ENCODE measurements at regions not wholly inside any gene's neighbourhood (a gene's known extent, or its start where the extent isn't known, plus 50 kb on each side); places are given as distances from the start of the nearest gene placed in this dataset.
"Not testable (repeated sequence)": the region's sequence is repeated elsewhere in the genome, so short reads cannot be mapped to it uniquely, and the experiment has no call there.

DNA sequence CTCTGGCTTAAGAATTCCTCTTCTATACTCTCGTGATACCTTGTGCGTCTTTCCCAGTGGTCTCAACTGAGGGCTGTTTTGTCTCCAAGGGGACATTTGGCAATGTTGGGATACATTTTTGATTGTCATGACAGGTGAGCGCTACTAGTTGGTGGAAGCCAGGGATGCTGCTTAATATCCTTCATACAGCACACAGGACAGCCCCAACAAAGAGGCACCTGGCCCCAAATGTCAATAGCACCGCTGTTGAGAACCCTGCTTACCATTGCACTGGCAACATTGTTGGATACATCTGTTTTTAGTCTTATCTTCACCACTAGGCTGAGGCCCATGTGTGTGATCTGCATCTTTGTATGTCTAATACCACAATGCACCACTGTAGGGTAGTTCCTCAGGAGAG is 114.1 kb downstream of the C9orf152 start:
- no peak for DNase-seq (ENCODE audit: low read depth)
- TF ChIP-seq, protein P1, sequence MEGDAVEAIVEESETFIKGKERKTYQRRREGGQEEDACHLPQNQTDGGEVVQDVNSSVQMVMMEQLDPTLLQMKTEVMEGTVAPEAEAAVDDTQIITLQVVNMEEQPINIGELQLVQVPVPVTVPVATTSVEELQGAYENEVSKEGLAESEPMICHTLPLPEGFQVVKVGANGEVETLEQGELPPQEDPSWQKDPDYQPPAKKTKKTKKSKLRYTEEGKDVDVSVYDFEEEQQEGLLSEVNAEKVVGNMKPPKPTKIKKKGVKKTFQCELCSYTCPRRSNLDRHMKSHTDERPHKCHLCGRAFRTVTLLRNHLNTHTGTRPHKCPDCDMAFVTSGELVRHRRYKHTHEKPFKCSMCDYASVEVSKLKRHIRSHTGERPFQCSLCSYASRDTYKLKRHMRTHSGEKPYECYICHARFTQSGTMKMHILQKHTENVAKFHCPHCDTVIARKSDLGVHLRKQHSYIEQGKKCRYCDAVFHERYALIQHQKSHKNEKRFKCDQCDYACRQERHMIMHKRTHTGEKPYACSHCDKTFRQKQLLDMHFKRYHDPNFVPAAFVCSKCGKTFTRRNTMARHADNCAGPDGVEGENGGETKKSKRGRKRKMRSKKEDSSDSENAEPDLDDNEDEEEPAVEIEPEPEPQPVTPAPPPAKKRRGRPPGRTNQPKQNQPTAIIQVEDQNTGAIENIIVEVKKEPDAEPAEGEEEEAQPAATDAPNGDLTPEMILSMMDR (IDR thresholded peaks at IDR 0.05; ENCODE audit: low read depth, low read length, missing control alignments): no peak
- H3K4me3 ChIP-seq (ENCODE audit: low read depth, low read length): no peak overlapping the region
- in situ Hi-C loops (cut with HindIII; ENCODE audit: low sequenced_read_pairs): no loop called here

DNA sequence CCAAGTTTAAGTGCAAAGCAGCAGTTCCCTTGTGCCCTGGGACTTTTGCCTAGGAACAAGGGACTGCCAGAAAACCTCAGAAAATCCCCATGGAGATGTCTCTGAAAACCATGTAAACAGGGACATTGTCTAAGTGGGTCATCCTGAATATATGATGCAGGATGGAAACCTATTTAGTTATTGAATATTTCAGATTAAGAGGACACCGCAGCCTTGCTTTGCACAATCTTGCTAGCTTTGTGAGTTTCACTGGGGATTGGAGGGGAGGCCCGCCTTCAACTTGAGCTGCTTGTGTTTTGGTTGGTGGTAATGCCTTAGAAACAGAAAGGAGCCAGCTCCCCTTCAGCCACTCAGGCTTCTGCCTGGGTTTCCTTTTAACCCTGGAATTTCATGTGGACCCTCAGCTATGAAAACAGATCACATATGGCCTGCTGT is 112.8 kb downstream of the C9orf152 start:
- no peak overlapping the region for H3K4me3 ChIP-seq (ENCODE audit: low read depth, low read length)
- no peak for DNase-seq (ENCODE audit: low read depth)
- TF ChIP-seq, protein P1 (IDR thresholded peaks at IDR 0.05; ENCODE audit: low read depth, low read length, missing control alignments): no peak
- in situ Hi-C loops (cut with HindIII; ENCODE audit: low sequenced_read_pairs): no loop called here

DNA sequence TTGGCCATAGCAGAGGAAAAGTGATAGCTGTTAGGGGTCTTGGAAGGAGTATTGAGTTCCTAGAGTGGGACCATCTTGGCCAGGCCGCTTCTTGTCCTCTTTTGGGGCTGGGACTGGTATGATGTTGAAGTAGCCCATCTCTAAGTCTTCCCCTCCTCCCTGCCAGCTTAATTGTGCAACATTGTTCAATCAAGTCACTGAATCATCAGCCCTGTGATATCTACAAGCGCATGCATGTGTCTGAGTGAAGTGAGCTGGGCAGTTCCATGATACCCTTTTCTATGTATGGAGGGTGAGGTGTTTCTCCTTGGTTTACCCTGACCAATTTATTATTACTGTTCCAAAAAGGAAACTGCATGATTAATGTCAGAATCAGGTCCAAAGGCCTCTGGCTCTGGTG is 112.2 kb downstream of the C9orf152 start:
- in situ Hi-C loops (cut with HindIII; ENCODE audit: low sequenced_read_pairs): no loop called here
- DNase-seq (ENCODE audit: low read depth): no peak
- no peak overlapping the region for H3K4me3 ChIP-seq (ENCODE audit: low read depth, low read length)
- TF ChIP-seq, protein P1 (IDR thresholded peaks at IDR 0.05; ENCODE audit: low read depth, low read length, missing control alignments): no peak

DNA sequence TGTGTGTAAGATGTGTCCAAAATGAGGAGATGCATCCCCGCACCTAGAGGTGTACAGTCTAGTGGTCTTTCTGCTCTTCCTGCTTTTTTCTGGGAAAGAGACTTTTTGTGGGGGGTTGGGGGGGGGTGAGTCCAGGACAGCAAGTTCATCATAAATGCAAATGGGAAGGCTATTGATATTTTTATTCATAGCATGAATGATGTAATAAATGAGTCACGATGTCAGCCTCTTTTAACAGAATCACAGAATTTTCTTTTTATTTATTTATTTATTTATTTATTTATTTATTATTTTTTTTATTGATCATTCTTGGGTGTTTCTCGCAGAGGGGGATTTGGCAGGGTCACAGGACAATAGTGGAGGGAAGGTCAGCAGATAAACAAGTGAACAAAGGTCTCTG is 111.3 kb downstream of the C9orf152 start:
- in situ Hi-C loops (cut with HindIII; ENCODE audit: low sequenced_read_pairs); H3K4me3 ChIP-seq (ENCODE audit: low read depth, low read length); DNase-seq (ENCODE audit: low read depth): not testable (repeated sequence)

DNA sequence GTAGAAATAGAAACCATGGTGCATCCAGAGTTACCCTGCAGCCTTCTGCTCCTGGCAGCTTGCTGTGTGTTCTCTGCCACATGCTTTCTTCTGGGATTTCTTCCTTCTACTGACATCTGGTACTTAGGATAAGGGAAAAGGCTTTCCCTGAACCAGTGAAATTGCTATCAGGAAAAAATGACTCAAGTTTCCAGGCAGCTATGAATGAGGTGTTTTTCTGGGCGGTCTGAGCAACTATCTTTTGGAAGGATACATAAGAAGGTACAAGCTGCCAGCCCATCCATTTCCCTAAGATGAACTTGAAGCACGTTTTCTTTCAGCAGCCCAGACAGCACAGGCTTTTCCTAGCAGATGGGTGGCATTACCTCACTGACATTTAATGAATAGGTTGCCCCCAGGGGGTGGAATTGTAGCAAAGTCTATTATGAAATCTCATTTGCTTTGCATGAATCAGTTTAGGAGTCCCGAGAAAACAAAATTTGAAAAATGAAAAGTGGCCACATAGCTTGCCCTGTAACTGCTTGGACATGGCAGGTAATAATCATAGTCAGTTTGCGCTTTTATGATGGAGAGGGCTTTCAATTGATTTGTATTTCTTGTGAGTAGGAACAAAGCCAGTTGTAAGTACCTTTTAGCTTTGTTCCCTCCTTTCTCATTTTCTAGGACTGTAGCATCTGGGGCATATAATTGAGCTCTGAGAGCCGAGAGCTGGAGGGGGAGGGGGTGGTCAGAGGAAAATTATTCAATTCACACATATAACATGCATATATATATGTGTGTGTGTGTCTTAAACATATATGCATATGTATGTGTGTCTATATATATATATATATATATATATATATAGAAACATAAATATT is 108.5 kb downstream of the C9orf152 start:
- TF ChIP-seq, protein P1 (IDR thresholded peaks at IDR 0.05; ENCODE audit: low read depth, low read length, missing control alignments): no peak
- no peak overlapping the region for H3K4me3 ChIP-seq (ENCODE audit: low read depth, low read length)
- in situ Hi-C loops (cut with HindIII; ENCODE audit: low sequenced_read_pairs): no loop called here
- peak; percentile 67 for DNase-seq (ENCODE audit: low read depth)

DNA sequence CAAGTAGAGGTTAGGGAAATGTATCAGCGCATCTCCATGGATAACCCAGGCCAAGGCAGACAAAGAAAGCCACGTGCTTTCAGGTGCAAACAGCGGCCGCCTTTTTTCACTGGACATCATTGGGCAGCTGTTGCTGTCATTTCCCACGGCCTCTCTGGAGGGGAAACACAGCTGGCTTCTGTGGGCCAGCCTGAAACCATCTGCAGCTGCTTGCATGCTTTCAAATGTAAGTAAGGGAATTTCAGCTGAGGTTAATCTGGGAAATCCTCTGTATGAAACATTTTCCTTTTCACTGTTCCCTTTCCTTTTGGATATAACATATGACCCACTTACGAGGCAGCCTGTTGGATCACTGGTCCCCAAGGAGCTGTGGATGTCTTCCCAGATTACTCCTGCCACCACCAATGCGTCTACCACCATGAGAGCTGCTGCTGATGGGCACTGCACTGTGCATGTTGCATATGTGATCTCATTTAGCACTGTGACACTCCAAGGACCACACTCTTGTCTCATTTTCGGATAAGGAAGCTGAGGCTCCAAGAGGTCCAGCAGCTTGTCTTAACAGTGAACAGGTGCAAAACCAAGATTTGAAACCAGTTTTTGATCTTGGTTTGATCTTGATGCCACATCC is 106.3 kb downstream of the C9orf152 start:
- in situ Hi-C loops (cut with HindIII; ENCODE audit: low sequenced_read_pairs): no loop called here
- TF ChIP-seq, protein P1 (IDR thresholded peaks at IDR 0.05; ENCODE audit: low read depth, low read length, missing control alignments): no peak
- DNase-seq (ENCODE audit: low read depth): no peak
- H3K4me3 ChIP-seq (ENCODE audit: low read depth, low read length): no peak overlapping the region

DNA sequence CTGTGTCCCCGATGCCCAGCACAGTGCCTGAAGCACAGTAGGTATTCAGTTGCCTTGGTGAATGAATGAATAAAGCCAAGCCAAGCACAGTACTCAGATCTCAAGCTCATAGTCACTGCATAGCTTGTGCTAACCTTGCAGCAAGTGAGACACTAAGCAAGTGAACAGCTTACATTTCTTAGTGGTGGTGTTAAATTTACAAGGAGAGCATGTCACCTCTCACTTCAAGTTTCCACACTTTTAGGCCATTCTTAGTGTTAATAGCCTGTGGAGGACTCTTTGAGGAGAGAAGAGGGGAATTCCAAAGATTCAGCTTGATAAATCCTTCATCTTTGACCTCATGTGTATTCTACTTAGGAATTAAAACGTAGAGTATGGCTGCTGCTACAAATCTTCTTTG is 104.7 kb downstream of the C9orf152 start:
- in situ Hi-C loops (cut with HindIII; ENCODE audit: low sequenced_read_pairs): no loop called here
- no peak for DNase-seq (ENCODE audit: low read depth)
- no peak overlapping the region for H3K4me3 ChIP-seq (ENCODE audit: low read depth, low read length)
- TF ChIP-seq, protein P1 (IDR thresholded peaks at IDR 0.05; ENCODE audit: low read depth, low read length, missing control alignments): no peak

Measured in astrocyte of the cerebellum (primary cell).